GM12878 (cell line): ENCODE measurements at regions not wholly inside any gene's neighbourhood (a gene's known extent, or its start where the extent isn't known, plus 50 kb on each side); places are given as distances from the start of the nearest gene placed in this dataset.

ENCODE experiments used
- ATAC-seq: fragments of 200-7000 bp; cut with Tn5 transposase; 3 replicates; pipeline ENCODE4 v1.9.1; 2020; ENCODE audit warnings: mild to moderate bottlenecking, moderate library complexity
- BruUV-seq: library from RNA; stranded (reverse); fragments of 400-500 nt; replicated peaks from 2 replicates; lab custom pipeline; 2021; lab: Mats Ljungman, UMichigan
- CTCF ChIA-PET: fragments of 300-600 bp; sonication (Branson Sonifier 250); formaldehyde crosslinking; extraction: SDS; loops from one replicate; lab custom pipeline; 2021; ENCODE audit warnings: inconsistent platforms; lab: Yijun Ruan, JAX
- POLR2A ChIA-PET: fragments of 350-600 bp; formaldehyde crosslinking; extraction: SDS; loops from one replicate; lab custom pipeline; 2021; ENCODE audit warnings: inconsistent platforms; lab: Charles Lee
- RAD21 ChIA-PET: fragments of 300-600 bp; sonication (Branson Sonifier 250); formaldehyde crosslinking; loops from one replicate; lab custom pipeline; 2023; ENCODE audit warnings: antibody characterized with exemption; ENCODE audit not compliant: unreplicated experiment; lab: Charles Lee
- SMC1A ChIA-PET: fragments of 300-600 bp; sonication (Branson Sonifier 250); formaldehyde crosslinking; loops from one replicate; lab custom pipeline; 2023; ENCODE audit not compliant: unreplicated experiment, uncharacterized antibody; lab: Charles Lee
- DNase-seq: peaks from one replicate; pipeline ENCODE4 v3.0.0-alpha.2; 2011; ENCODE audit warnings: low read depth, low spot score
- FAIRE-seq: peaks from 3 replicates; lab custom pipeline; 2011; peaks lifted over from hg19 to GRCh38; lab: Jason Lieb, UNC
- H2AFZ ChIP-seq: 2 replicates; pipeline ENCODE4 v1.6.0; 2011; ENCODE audit warnings: low read depth, low read length, control low read depth; ENCODE audit not compliant: control insufficient read depth
- H3K27ac ChIP-seq: 2 replicates; pipeline ENCODE4 v1.5.1; 2011; ENCODE audit warnings: control low read depth; ENCODE audit not compliant: control insufficient read depth, insufficient read depth
- H3K27me3 ChIP-seq, 2 experiments: replicated peaks in 1 of 2; 2 replicates each; pipeline versions ENCODE4 v1.6.0 to v1.6.1; 2011; ENCODE audit warnings: low read length in 1 of 2; ENCODE audit not compliant: control insufficient read depth in 2 of 2, insufficient read depth in 2 of 2
- H3K36me3 ChIP-seq, 2 experiments: 2 replicates each; pipeline ENCODE4 v1.5.1; 2011; ENCODE audit warnings: low read length in 1 of 2; ENCODE audit not compliant: control insufficient read depth in 2 of 2, insufficient read depth in 2 of 2
- H3K4me1 ChIP-seq: 2 replicates; pipeline ENCODE4 v1.6.1; 2011; ENCODE audit warnings: mild to moderate bottlenecking, low read length, moderate library complexity, mixed read lengths; ENCODE audit not compliant: control insufficient read depth, insufficient read depth
- H3K4me2 ChIP-seq: 2 replicates; pipeline ENCODE4 v1.6.0; 2011; ENCODE audit warnings: control low read depth; ENCODE audit not compliant: control insufficient read depth, insufficient read depth
- H3K4me3 ChIP-seq: fragments of 200-600 bp; sonication (generic); 2 replicates; pipeline ENCODE4 v1.5.1; 2016
- H3K79me2 ChIP-seq: 2 replicates; pipeline ENCODE4 v1.6.0; 2011; ENCODE audit warnings: low read length; ENCODE audit not compliant: control insufficient read depth, insufficient read depth
- H3K9ac ChIP-seq: 2 replicates; pipeline ENCODE4 v1.8.0; 2011; ENCODE audit warnings: low read length, control low read depth, mixed read lengths; ENCODE audit not compliant: control insufficient read depth, insufficient read depth
- H3K9me3 ChIP-seq: replicated peaks from 3 replicates; pipeline ENCODE4 v1.5.1; 2011; ENCODE audit warnings: mild to moderate bottlenecking, low read length; ENCODE audit not compliant: control insufficient read depth, insufficient read depth
- H4K20me1 ChIP-seq: 2 replicates; pipeline ENCODE4 v1.6.0; 2011; ENCODE audit not compliant: control insufficient read depth, insufficient read depth
- CHD4 ChIP-seq: fragments of 200-600 bp; sonication (generic); IDR thresholded peaks from 2 replicates; pipeline ENCODE4 v1.6.1; 2016; ENCODE audit warnings: mild to moderate bottlenecking
- MXI1 ChIP-seq: fragments of 150-350 bp; IDR thresholded peaks from 2 replicates; pipeline ENCODE4 v1.6.1; 2011; ENCODE audit warnings: low read depth, mild to moderate bottlenecking, inconsistent platforms, low read length, improper control_type of control experiment
- PAX8 ChIP-seq: fragments of 450-650 bp; IDR thresholded peaks from 2 replicates; pipeline ENCODE4 v1.6.1; 2017; ENCODE audit warnings: mild to moderate bottlenecking, moderate library complexity
- PML ChIP-seq: IDR thresholded peaks from 2 replicates; pipeline ENCODE4 v1.6.1; 2012; ENCODE audit warnings: low read length, inconsistent platforms
- POLR2A ChIP-seq: IDR thresholded peaks from 2 replicates; pipeline ENCODE4 v1.6.1; 2011; ENCODE audit warnings: low read depth, mild to moderate bottlenecking, low read length
- RAD51 ChIP-seq: fragments of 450-650 bp; IDR thresholded peaks from 2 replicates; pipeline ENCODE4 v1.6.1; 2016; ENCODE audit warnings: moderate library complexity, mild to moderate bottlenecking, inconsistent platforms
- SMAD1 ChIP-seq: fragments of 450-650 bp; IDR thresholded peaks from 2 replicates; pipeline ENCODE4 v1.6.1; 2018; ENCODE audit warnings: mild to moderate bottlenecking, low read depth; ENCODE audit not compliant: partially characterized antibody
- SREBF2 ChIP-seq: IDR thresholded peaks from 2 replicates; pipeline ENCODE4 v1.6.1; 2012; ENCODE audit warnings: mild to moderate bottlenecking, low read length
- TCF12 ChIP-seq: IDR thresholded peaks from 2 replicates; pipeline ENCODE4 v1.6.1; 2011; ENCODE audit warnings: low read depth, mild to moderate bottlenecking, low read length
- ZZZ3 ChIP-seq: IDR thresholded peaks from 2 replicates; pipeline ENCODE4 v1.6.1; 2011; ENCODE audit warnings: low read depth; ENCODE audit not compliant: control insufficient read depth, insufficient read length
- WGBS: methylation state at CpG from one replicate; pipeline ENCODE4 v1.1.6; 2016; ENCODE audit warnings: low lambda C conversion rate; ENCODE audit not compliant: insufficient replicate concordance, insufficient coverage; ENCODE audit errors: missing lambda C conversion rate; 5-methylcytosine and 5-hydroxymethylcytosine counted together
- in situ Hi-C: fragments of 300-500 bp; cut with MboI; formaldehyde crosslinking; loops from 9 replicates; pipeline ENCODE4 v1.14.3; 2018; ENCODE audit warnings: mixed read lengths
- intact Hi-C: fragments of 100-400 bp; cut with micrococcal nuclease; formaldehyde crosslinking; loops from one replicate; pipeline ENCODE4 v1.14.2; 2022; ENCODE audit not compliant: unreplicated experiment
- TF ChIP-seq, protein P1 (sequence below): fragments of 450-650 bp; IDR thresholded peaks from 2 replicates; pipeline ENCODE4 v1.6.1; 2016; ENCODE audit warnings: mild to moderate bottlenecking, moderate library complexity, borderline replicate concordance
- TF ChIP-seq, protein P2 (sequence below): fragments of 450-650 bp; IDR thresholded peaks from 2 replicates; pipeline ENCODE4 v1.6.1; 2016; ENCODE audit warnings: mild to moderate bottlenecking

GRCh38 chr4:153067376-153067775 is 131.3 kb downstream of the FHDC1 start:
- H3K79me2 ChIP-seq = no peaks in the 10 kb centered on the region
- TF ChIP-seq SREBF2 = no peak
- H3K36me3 ChIP-seq = no peaks in the 10 kb centered on the region
- POLR2A ChIA-PET = no interaction called here
- CTCF ChIA-PET = no interaction called here
- H3K4me3 ChIP-seq = no peak overlapping the region
- no TSS peak for BruUV-seq
- RAD21 ChIA-PET = no interaction called here
- intact Hi-C loops (no loop called here), in situ Hi-C loops (no loop called here)
- DNase-seq (no peak), FAIRE-seq (no peak), ATAC-seq (no peak)
- no peaks in the 10 kb centered on the region for H3K27me3 ChIP-seq
- H3K4me1 ChIP-seq = no peaks in the 10 kb centered on the region
- WGBS = 13% methylated on average over 1 of the region's 1 CpG
- SMC1A ChIA-PET = no interaction called here
- no peaks in the 10 kb centered on the region; the same call in 2 of the 3 replicates for H3K9me3 ChIP-seq
- H3K9ac ChIP-seq = no peak overlapping the region
- no peak overlapping the region for H2AFZ ChIP-seq
- no peaks in the 10 kb centered on the region for H4K20me1 ChIP-seq
- no peak overlapping the region for H3K4me2 ChIP-seq
- no peak overlapping the region for H3K27ac ChIP-seq

DNA sequence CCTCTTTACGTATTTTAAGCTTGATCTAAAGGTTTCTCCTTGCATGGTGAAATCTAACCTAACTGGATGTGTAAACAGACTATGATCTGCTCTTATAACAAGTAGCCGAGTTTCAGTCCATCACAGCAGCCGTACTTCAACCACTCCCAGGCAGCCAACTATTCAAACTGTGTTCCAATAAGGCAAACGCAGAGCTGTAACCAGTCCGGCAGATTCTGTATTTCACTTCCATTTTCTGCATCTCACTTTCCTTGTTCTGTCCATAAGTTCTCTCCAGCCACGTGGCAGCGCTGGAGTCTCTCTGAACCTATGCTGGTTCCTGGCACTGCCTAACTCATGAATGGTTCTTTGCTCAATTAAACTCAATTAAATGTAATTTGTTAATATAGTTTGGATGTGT is 132.6 kb downstream of the FHDC1 start:
- CTCF ChIA-PET = interaction anchor here (0.5 to 1.5 kb wide), 4 partner anchors 15 to 228 kb away, joined by 3 to 4 read pairs (median 3); partner anchors contain the start of gene TRIM2
- H4K20me1 ChIP-seq = no peaks in the 10 kb centered on the region
- no peak for FAIRE-seq
- H3K4me1 ChIP-seq = no peaks in the 10 kb centered on the region
- no peaks in the 10 kb centered on the region for H3K36me3 ChIP-seq
- in situ Hi-C loops (no loop called here), intact Hi-C loops (no loop called here)
- no peak for ATAC-seq
- H3K27ac ChIP-seq = no peak overlapping the region
- no peak for TF ChIP-seq CHD4
- TF ChIP-seq ZZZ3 = no peak
- no peak for TF ChIP-seq PML
- TF ChIP-seq, protein P1, sequence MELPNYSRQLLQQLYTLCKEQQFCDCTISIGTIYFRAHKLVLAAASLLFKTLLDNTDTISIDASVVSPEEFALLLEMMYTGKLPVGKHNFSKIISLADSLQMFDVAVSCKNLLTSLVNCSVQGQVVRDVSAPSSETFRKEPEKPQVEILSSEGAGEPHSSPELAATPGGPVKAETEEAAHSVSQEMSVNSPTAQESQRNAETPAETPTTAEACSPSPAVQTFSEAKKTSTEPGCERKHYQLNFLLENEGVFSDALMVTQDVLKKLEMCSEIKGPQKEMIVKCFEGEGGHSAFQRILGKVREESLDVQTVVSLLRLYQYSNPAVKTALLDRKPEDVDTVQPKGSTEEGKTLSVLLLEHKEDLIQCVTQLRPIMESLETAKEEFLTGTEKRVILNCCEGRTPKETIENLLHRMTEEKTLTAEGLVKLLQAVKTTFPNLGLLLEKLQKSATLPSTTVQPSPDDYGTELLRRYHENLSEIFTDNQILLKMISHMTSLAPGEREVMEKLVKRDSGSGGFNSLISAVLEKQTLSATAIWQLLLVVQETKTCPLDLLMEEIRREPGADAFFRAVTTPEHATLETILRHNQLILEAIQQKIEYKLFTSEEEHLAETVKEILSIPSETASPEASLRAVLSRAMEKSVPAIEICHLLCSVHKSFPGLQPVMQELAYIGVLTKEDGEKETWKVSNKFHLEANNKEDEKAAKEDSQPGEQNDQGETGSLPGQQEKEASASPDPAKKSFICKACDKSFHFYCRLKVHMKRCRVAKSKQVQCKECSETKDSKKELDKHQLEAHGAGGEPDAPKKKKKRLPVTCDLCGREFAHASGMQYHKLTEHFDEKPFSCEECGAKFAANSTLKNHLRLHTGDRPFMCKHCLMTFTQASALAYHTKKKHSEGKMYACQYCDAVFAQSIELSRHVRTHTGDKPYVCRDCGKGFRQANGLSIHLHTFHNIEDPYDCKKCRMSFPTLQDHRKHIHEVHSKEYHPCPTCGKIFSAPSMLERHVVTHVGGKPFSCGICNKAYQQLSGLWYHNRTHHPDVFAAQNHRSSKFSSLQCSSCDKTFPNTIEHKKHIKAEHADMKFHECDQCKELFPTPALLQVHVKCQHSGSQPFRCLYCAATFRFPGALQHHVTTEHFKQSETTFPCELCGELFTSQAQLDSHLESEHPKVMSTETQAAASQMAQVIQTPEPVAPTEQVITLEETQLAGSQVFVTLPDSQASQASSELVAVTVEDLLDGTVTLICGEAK = no peak
- no peak for TF ChIP-seq PAX8
- no peak for TF ChIP-seq POLR2A
- TF ChIP-seq, protein P2, sequence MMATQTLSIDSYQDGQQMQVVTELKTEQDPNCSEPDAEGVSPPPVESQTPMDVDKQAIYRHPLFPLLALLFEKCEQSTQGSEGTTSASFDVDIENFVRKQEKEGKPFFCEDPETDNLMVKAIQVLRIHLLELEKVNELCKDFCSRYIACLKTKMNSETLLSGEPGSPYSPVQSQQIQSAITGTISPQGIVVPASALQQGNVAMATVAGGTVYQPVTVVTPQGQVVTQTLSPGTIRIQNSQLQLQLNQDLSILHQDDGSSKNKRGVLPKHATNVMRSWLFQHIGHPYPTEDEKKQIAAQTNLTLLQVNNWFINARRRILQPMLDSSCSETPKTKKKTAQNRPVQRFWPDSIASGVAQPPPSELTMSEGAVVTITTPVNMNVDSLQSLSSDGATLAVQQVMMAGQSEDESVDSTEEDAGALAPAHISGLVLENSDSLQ = no peak
- no peak for TF ChIP-seq RAD51
- no peak for TF ChIP-seq SMAD1
- no peak for TF ChIP-seq TCF12
- no peak for TF ChIP-seq MXI1
- H3K9ac ChIP-seq = no peak overlapping the region
- POLR2A ChIA-PET = no interaction called here
- 65% methylated on average over 7 of the region's 7 CpGs for WGBS
- no peak overlapping the region for H3K4me2 ChIP-seq
- SMC1A ChIA-PET = no interaction called here
- H3K4me3 ChIP-seq = no peak overlapping the region
- RAD21 ChIA-PET = no interaction called here
- no TSS peak for BruUV-seq
- no peak for DNase-seq
- H3K27me3 ChIP-seq = no peaks in the 10 kb centered on the region
- no peaks in the 10 kb centered on the region for H3K79me2 ChIP-seq
- H2AFZ ChIP-seq = no peak overlapping the region
- no peaks in the 10 kb centered on the region; the same call in 2 of the 3 replicates for H3K9me3 ChIP-seq
